ENCODE measurements at regions not wholly inside any gene's neighbourhood (a gene's known extent, or its start where the extent isn't known, plus 50 kb on each side); places are given as distances from the start of the nearest gene placed in this dataset.

DNA sequence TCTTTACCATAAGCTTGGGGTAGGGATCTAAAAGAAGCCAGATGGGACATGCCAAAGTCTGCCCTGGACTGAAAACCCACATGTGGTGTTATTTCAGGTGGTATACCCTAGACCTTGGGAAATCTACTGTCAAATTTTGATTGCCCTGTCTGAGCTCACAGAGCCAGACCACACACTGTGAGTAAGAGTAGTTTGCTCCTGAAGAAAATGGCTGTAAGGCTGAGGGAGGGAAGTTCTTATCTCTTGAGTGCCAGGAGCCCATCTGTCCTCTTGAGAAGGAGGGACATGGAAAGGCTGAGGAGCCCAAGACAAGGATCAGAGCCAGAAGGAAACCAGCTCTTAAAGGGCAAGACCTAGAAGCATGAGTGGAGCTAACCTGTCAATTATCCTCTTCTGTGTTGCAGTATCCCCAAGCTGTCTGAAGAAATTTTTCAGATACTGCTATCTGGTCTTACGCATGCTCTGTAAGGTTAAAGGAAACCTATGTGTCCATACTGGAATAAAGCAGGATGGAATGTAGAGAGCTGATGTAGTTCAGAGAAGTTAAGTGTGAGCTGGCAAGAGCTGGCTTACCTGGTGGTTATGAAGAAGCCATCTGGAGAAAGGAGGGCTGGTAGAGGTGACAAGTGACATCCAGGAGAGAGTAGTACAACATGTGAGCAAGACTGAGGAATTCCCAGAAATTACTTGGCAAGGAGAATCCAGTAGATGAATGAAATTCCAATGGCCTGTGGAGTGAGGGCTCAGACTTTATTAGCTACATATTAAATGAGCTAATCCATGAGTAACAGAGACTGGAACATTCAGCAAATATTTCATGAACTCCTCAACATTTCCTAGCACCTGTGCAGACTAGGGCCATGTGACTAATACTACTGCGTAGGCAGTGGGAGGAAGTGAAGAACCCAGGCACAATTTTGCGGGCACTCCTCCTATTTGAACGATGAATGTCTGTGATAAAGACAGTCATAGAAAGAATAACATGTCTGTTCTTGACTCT lies 389.1 kb upstream of the KIF2A start:
- no peaks in the 10 kb centered on the region for H3K4me1 Mint-ChIP-seq (ENCODE audit: low read depth)
- DNase-seq (no peak), ATAC-seq (replicated peaks in 1 of 2) (no peak)
- peaks cover 2% of the 10 kb centered on the region in 2 donors for H3K9me3 Mint-ChIP-seq
- no peaks in the 10 kb centered on the region for H3K27me3 Mint-ChIP-seq (ENCODE audit: low read depth)
- no peak overlapping the region for H3K27ac Mint-ChIP-seq
- no peak overlapping the region for H3K4me3 Mint-ChIP-seq
- H3K36me3 Mint-ChIP-seq (ENCODE audit: insufficient read depth in 2 of 2), result no peaks in the 10 kb centered on the region

GRCh38 chr5:61918611-61919010 lies 387.4 kb upstream of the KIF2A start:
- no peaks in the 10 kb centered on the region for H3K27me3 Mint-ChIP-seq (ENCODE audit: low read depth)
- H3K36me3 Mint-ChIP-seq (ENCODE audit: insufficient read depth in 2 of 2), result no peaks in the 10 kb centered on the region
- no peaks in the 10 kb centered on the region for H3K4me1 Mint-ChIP-seq (ENCODE audit: low read depth)
- no peak overlapping the region for H3K4me3 Mint-ChIP-seq
- ATAC-seq (replicated peaks in 1 of 2) (no peak), DNase-seq (no peak)
- peaks cover 0 to 2% of the 10 kb centered on the region in 2 donors for H3K9me3 Mint-ChIP-seq
- H3K27ac Mint-ChIP-seq, result no peak overlapping the region

DNA sequence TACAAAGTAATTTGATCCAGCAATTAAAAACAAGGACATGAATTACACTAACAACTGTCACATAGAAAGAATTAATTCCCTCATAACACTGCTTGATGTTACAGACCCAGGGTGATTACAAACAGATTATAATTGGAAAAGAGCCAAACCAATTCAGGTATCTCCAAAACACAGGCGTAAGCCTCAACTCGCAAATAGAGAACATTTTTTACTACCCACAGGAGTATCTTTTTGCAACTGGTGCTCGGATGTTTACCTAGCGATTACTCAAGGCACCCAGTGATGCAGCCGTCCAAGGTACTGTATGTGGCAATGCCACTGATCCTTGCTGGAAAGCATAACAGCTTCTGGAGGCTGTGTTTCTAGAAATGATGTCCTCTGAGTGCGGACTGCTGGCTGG lies 386.1 kb upstream of the KIF2A start:
- no peak for ATAC-seq (replicated peaks in 1 of 2)
- H3K27me3 Mint-ChIP-seq (ENCODE audit: low read depth), result no peaks in the 10 kb centered on the region
- peaks cover 0 to 2% of the 10 kb centered on the region in 2 donors for H3K9me3 Mint-ChIP-seq
- no peaks in the 10 kb centered on the region for H3K4me1 Mint-ChIP-seq (ENCODE audit: low read depth)
- H3K27ac Mint-ChIP-seq, result no peak overlapping the region
- DNase-seq, result no peak
- no peaks in the 10 kb centered on the region for H3K36me3 Mint-ChIP-seq (ENCODE audit: insufficient read depth in 2 of 2)
- no peak overlapping the region for H3K4me3 Mint-ChIP-seq

DNA sequence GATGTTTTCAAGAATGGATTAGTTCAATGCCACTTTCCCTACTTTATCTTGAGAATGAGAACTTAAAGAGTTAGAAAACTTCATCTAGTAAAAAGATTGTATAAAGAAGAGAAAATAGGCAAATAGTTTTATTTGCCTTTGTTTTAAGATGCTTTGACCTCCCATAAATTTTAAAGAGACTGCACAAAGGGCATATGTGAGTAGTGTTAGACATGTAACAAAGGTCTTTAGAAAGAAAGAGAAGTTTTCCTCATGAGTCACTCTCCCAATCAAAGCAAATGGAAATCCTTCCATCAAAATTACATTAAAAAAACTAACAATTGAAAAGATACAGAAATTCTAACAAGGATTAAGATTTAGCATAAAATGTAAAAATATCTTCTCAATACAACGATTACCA lies 381.8 kb upstream of the KIF2A start:
- H3K9me3 Mint-ChIP-seq, result peaks cover 3% of the 10 kb centered on the region in 2 donors
- peaks cover 6% of the 10 kb centered on the region for H3K27me3 Mint-ChIP-seq (ENCODE audit: low read depth)
- H3K4me1 Mint-ChIP-seq (ENCODE audit: low read depth), result no peaks in the 10 kb centered on the region
- ATAC-seq (replicated peaks in 1 of 2) (no peak), DNase-seq (no peak)
- H3K36me3 Mint-ChIP-seq (ENCODE audit: insufficient read depth in 2 of 2), result no peaks in the 10 kb centered on the region
- no peak overlapping the region for H3K27ac Mint-ChIP-seq
- H3K4me3 Mint-ChIP-seq, result no peak overlapping the region

- Mint-ChIP-seq H3K27ac (no peak overlapping the region), H3K4me3 (no peak overlapping the region)
Observed at GRCh38 chr5:61926911-61927310, 379.1 kb upstream of the KIF2A start.

DNA sequence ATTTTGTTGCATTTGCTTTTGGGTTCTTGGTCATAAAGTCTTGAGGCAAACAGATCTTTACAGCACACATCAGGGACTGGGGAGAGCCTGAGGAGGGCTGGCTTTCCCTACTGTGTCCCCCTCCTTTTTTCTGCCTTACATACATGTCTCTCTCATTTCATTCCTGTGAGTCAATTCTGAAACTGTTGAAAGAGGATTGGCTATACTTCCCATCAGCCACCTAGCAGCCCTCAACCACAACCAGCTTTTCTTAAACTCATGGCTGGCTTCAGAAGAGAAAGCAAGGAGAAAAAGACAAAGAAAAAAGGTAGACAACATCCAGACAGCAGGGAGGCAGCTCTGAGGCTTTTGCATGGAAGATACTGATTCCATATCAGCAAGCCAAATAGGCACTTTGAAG lies 374.8 kb upstream of the KIF2A start:
- DNase-seq, result no peak
- Mint-ChIP-seq H3K4me3 (no peak overlapping the region), H3K27me3 (ENCODE audit: low read depth) (peaks cover 6% of the 10 kb centered on the region), H3K36me3 (ENCODE audit: insufficient read depth in 2 of 2) (no peaks in the 10 kb centered on the region), H3K4me1 (ENCODE audit: low read depth) (no peaks in the 10 kb centered on the region), H3K9me3 (peaks cover 0 to 4% of the 10 kb centered on the region in 2 donors), H3K27ac (no peak overlapping the region)
- ATAC-seq (replicated peaks in 1 of 2), result no peak

More at GRCh38 chr5:61926911-61927310, 379.1 kb upstream of the KIF2A start:
- DNase-seq (no peak), ATAC-seq (replicated peaks in 1 of 2) (no peak)
- peaks cover 3 to 6% of the 10 kb centered on the region in 2 donors for H3K9me3 Mint-ChIP-seq
- no peaks in the 10 kb centered on the region for H3K4me1 Mint-ChIP-seq (ENCODE audit: low read depth)
- no peaks in the 10 kb centered on the region for H3K36me3 Mint-ChIP-seq (ENCODE audit: insufficient read depth in 2 of 2)
- peaks cover 6% of the 10 kb centered on the region for H3K27me3 Mint-ChIP-seq (ENCODE audit: low read depth)

- Mint-ChIP-seq H3K36me3 (ENCODE audit: insufficient read depth in 2 of 2) (no peaks in the 10 kb centered on the region), H3K9me3 (peaks cover 3% of the 10 kb centered on the region in 2 donors), H3K27me3 (ENCODE audit: low read depth) (no peaks in the 10 kb centered on the region), H3K4me1 (ENCODE audit: low read depth) (no peaks in the 10 kb centered on the region), H3K4me3 (no peak overlapping the region), H3K27ac (no peak overlapping the region)
- peak; percentile 7 to 24 for DNase-seq
- ATAC-seq (replicated peaks in 1 of 2), result no peak
Observed at GRCh38 chr5:61933787-61934626, 372.0 kb upstream of the KIF2A start.

DNA sequence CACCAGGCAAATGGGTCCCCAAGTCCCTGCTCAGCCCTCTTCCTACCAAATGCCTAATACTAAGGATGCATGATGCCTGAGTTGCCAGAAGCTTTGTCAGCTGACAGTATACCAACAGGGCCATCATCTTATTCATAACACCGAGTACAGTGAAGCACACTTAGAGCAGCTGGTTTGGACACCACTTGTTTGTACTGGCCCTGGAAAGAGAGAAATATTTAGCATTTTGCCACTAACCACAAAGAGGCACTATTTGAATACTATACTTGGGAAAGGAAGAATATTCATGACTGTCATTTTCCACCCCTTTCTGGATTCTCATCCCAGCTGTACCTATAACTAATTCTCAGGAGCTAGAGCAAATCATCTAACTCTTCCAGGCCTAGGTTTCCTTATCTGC lies 364.4 kb upstream of the KIF2A start:
- H3K27me3 Mint-ChIP-seq (ENCODE audit: low read depth), result no peaks in the 10 kb centered on the region
- H3K4me3 Mint-ChIP-seq, result no peak overlapping the region
- no peaks in the 10 kb centered on the region for H3K36me3 Mint-ChIP-seq (ENCODE audit: insufficient read depth in 2 of 2)
- ATAC-seq (replicated peaks in 1 of 2), result no peak
- no peak overlapping the region for H3K27ac Mint-ChIP-seq
- H3K4me1 Mint-ChIP-seq (ENCODE audit: low read depth), result no peaks in the 10 kb centered on the region
- H3K9me3 Mint-ChIP-seq, result peaks cover 0 to 2% of the 10 kb centered on the region in 2 donors
- no peak for DNase-seq

- no peak overlapping the region for H3K4me3 Mint-ChIP-seq
- no peaks in the 10 kb centered on the region for H3K27me3 Mint-ChIP-seq (ENCODE audit: low read depth)
- no peaks in the 10 kb centered on the region for H3K9me3 Mint-ChIP-seq
- no peaks in the 10 kb centered on the region for H3K36me3 Mint-ChIP-seq (ENCODE audit: insufficient read depth in 2 of 2)
- H3K4me1 Mint-ChIP-seq (ENCODE audit: low read depth), result no peaks in the 10 kb centered on the region
- no peak overlapping the region for H3K27ac Mint-ChIP-seq
- DNase-seq, result no peak
- no peak for ATAC-seq (replicated peaks in 1 of 2)
Observed at GRCh38 chr5:61942462-61943049, 363.4 kb upstream of the KIF2A start.

DNA sequence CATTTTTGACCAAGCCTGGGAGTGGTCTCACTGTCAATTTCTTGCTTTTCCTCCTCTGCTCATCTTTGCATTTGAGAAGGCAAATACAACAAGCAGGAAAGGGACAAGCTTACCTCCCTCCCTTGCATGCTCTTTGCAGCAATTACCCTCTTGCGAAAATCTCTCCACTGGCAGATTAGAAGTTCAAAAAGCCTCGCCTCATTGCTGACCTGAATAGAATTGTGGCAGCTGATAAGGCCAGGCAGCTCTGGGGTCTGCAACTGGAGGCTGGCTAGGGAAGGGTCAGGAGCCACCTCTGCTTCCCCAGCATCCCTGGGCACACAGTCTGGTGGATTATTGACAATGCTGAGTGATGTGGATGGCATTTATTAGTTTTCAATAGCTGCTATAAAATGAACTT lies 362.3 kb upstream of the KIF2A start:
- no peaks in the 10 kb centered on the region for H3K4me1 Mint-ChIP-seq (ENCODE audit: low read depth)
- DNase-seq (no peak), ATAC-seq (replicated peaks in 1 of 2) (no peak)
- no peaks in the 10 kb centered on the region for H3K36me3 Mint-ChIP-seq (ENCODE audit: insufficient read depth in 2 of 2)
- no peaks in the 10 kb centered on the region for H3K9me3 Mint-ChIP-seq
- no peaks in the 10 kb centered on the region for H3K27me3 Mint-ChIP-seq (ENCODE audit: low read depth)
- no peak overlapping the region for H3K4me3 Mint-ChIP-seq
- no peak overlapping the region for H3K27ac Mint-ChIP-seq

GRCh38 chr5:61948151-61948550 lies 357.9 kb upstream of the KIF2A start:
- Mint-ChIP-seq H3K4me1 (ENCODE audit: low read depth) (no peaks in the 10 kb centered on the region), H3K27me3 (ENCODE audit: low read depth) (no peaks in the 10 kb centered on the region), H3K27ac (no peak overlapping the region), H3K36me3 (ENCODE audit: insufficient read depth in 2 of 2) (no peaks in the 10 kb centered on the region), H3K9me3 (no peaks in the 10 kb centered on the region), H3K4me3 (no peak overlapping the region)
- DNase-seq, result no peak
- no peak for ATAC-seq (replicated peaks in 1 of 2)

DNA sequence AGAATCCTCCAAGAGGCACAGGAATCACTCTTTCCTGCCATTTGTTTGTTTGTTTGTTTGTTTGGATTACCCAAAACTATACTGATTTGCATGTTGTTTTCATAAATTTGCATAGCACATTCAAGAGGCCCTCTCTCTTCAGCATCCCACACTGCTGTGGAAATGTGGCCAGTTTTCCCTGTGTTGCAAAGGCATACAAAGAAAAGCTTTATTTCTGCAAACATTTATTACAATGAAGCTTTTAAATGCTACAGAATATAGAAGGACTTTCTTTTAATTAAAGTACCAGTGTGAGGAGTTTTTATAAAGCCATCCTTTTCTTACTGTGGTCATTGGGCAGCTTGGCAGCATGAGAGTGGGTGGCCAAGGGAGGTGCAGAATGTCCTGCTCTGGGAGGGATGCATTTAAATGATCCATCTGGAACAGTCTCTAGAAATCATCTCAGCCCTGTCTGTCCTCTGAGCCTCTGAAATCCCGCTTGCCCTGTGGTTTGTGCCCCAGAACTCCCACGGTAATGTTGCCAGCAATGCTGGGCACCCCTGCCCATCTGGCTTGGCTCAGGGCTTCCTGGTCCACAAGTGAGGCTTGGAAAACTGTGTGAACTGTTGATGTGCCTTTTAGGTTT lies 356.8 kb upstream of the KIF2A start:
- ATAC-seq (replicated peaks in 1 of 2) (no peak), DNase-seq (no peak)
- Mint-ChIP-seq H3K27me3 (ENCODE audit: low read depth) (no peaks in the 10 kb centered on the region), H3K27ac (no peak overlapping the region), H3K4me3 (no peak overlapping the region), H3K4me1 (ENCODE audit: low read depth) (no peaks in the 10 kb centered on the region), H3K36me3 (ENCODE audit: insufficient read depth in 2 of 2) (no peaks in the 10 kb centered on the region), H3K9me3 (no peaks in the 10 kb centered on the region)

Measured in activated T-cell treated with anti-CD3 and anti-CD28 coated beads, Interleukin-2, amount 50 U/mL, for 72 hours (primary cell).